RWPE2 (cell line): ENCODE measurements at regions not wholly inside any gene's neighbourhood (a gene's known extent, or its start where the extent isn't known, plus 50 kb on each side); places are given as distances from the start of the nearest gene placed in this dataset.
A peak's percentile ranks its signal among the peaks of the same experiment; 100 is the strongest.

ENCODE experiments used
- ATAC-seq: fragments of 200-7000 bp; cut with Tn5 transposase; 3 replicates; pipeline ENCODE4 v1.9.1; 2021; ENCODE audit warnings: low read depth
- DNase-seq: peaks from one replicate; pipeline ENCODE4 v3.0.0-alpha.2; 2020; ENCODE audit warnings: low spot score
- H3K27ac ChIP-seq: fragments of 450-650 bp; 2 replicates; pipeline ENCODE4 v1.5.1; 2017; ENCODE audit warnings: mild to moderate bottlenecking; ENCODE audit not compliant: poor library complexity, severe bottlenecking
- H3K27me3 ChIP-seq: fragments of 250-450 bp; sonication (Bioruptor Pico); 2 replicates; pipeline ENCODE4 v1.5.1; 2021; ENCODE audit warnings: mild to moderate bottlenecking, moderate library complexity; ENCODE audit not compliant: insufficient read depth, poor library complexity, severe bottlenecking
- H3K36me3 ChIP-seq: fragments of 250-450 bp; sonication (Bioruptor Pico); 2 replicates; pipeline ENCODE4 v1.5.1; 2020; ENCODE audit warnings: low read depth, mild to moderate bottlenecking, moderate library complexity
- H3K4me1 ChIP-seq: fragments of 250-450 bp; sonication (Bioruptor Pico); 2 replicates; pipeline ENCODE4 v1.5.1; 2021; ENCODE audit warnings: mild to moderate bottlenecking, moderate library complexity; ENCODE audit not compliant: insufficient read depth, poor library complexity, severe bottlenecking
- H3K4me3 ChIP-seq: fragments of 250-450 bp; sonication (Bioruptor Pico); 2 replicates; pipeline ENCODE4 v1.5.1; 2021; ENCODE audit warnings: mild to moderate bottlenecking, moderate library complexity; ENCODE audit not compliant: severe bottlenecking
- H3K9me3 ChIP-seq: fragments of 250-450 bp; sonication (Bioruptor Pico); 2 replicates; pipeline ENCODE4 v1.5.1; 2021; ENCODE audit warnings: mild to moderate bottlenecking, moderate library complexity; ENCODE audit not compliant: severe bottlenecking
- CTCF ChIP-seq: fragments of 450-650 bp; IDR thresholded peaks from one replicate; pipeline ENCODE4 v1.5.1; 2017; ENCODE audit warnings: mild to moderate bottlenecking, moderate library complexity; ENCODE audit not compliant: poor library complexity, severe bottlenecking

GRCh38 chr5:154647761-154648145 is 107.4 kb upstream of the LARP1 start:
- no peak for TF ChIP-seq CTCF
- Histone ChIP-seq H3K27ac (no peak overlapping the region), H3K9me3 (no peaks in the 10 kb centered on the region), H3K4me3 (no peak overlapping the region), H3K27me3 (no peaks in the 10 kb centered on the region), H3K4me1 (no peaks in the 10 kb centered on the region), H3K36me3 (no peaks in the 10 kb centered on the region)
- DNase-seq: no peak
- no peak for ATAC-seq

GRCh38 chr5:154647114-154647760 is 107.9 kb upstream of the LARP1 start:
- Histone ChIP-seq H3K36me3 (no peaks in the 10 kb centered on the region), H3K27me3 (no peaks in the 10 kb centered on the region), H3K9me3 (no peaks in the 10 kb centered on the region), H3K27ac (no peak overlapping the region), H3K4me3 (no peak overlapping the region), H3K4me1 (no peaks in the 10 kb centered on the region)
- no peak for TF ChIP-seq CTCF
- no peak for DNase-seq
- peak; percentile 65 for ATAC-seq

GRCh38 chr5:154646745-154647113 is 108.4 kb upstream of the LARP1 start:
- no peak for ATAC-seq

GRCh38 chr5:154644745-154645411 is 110.3 kb upstream of the LARP1 start:
- Histone ChIP-seq H3K9me3 (no peaks in the 10 kb centered on the region), H3K4me1 (no peaks in the 10 kb centered on the region), H3K36me3 (no peaks in the 10 kb centered on the region), H3K4me3 (no peak overlapping the region), H3K27ac (no peak overlapping the region), H3K27me3 (no peaks in the 10 kb centered on the region)
- no peak for ATAC-seq
- no peak for DNase-seq
- no peak for TF ChIP-seq CTCF

More at GRCh38 chr5:154646745-154647113, 108.4 kb upstream of the LARP1 start:
- DNase-seq: no peak
- no peaks in the 10 kb centered on the region for H3K9me3 ChIP-seq
- no peaks in the 10 kb centered on the region for H3K36me3 ChIP-seq
- no peaks in the 10 kb centered on the region for H3K27me3 ChIP-seq
- H3K27ac ChIP-seq: no peak overlapping the region
- H3K4me1 ChIP-seq: no peaks in the 10 kb centered on the region
- no peak overlapping the region for H3K4me3 ChIP-seq
- TF ChIP-seq CTCF: no peak
